C4-2B (cell line): ENCODE measurements at regions not wholly inside any gene's neighbourhood (a gene's known extent, or its start where the extent isn't known, plus 50 kb on each side); places are given as distances from the start of the nearest gene placed in this dataset.

Experiments
- H3K27ac ChIP-seq: fragments of 450-650 bp; 2 replicates; pipeline ENCODE4 v1.5.1; 2017
- CTCF ChIP-seq: fragments of 450-650 bp; conservative IDR thresholded peaks from 2 replicates; pipeline ENCODE4 v1.5.1; 2017; ENCODE audit warnings: mild to moderate bottlenecking
- ZFX ChIP-seq: fragments of 450-650 bp; IDR thresholded peaks from 2 replicates; pipeline ENCODE4 v1.6.1; 2017

DNA sequence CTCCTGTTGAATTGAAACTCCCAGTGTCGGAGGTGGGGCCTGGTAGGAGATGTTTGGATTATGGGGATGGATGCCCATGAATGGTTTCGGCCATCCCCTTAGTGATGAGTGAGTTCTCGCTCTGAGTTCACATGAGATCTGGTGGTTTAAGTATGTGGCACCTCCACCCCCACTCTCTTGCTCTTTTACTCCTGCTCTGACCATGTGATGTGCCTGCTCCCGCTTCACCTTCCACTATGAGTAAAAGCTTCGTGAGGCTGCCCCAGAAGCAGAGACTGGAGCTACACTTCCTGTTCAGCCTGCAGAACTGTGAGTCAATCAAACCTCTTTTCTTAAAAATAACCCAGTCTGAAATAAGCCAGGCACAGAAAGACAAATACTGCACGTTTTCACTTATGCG lies 512.4 kb downstream of the HS3ST4 start:
- no peak overlapping the region for H3K27ac ChIP-seq
- no peak for TF ChIP-seq CTCF
- no peak for TF ChIP-seq ZFX

DNA sequence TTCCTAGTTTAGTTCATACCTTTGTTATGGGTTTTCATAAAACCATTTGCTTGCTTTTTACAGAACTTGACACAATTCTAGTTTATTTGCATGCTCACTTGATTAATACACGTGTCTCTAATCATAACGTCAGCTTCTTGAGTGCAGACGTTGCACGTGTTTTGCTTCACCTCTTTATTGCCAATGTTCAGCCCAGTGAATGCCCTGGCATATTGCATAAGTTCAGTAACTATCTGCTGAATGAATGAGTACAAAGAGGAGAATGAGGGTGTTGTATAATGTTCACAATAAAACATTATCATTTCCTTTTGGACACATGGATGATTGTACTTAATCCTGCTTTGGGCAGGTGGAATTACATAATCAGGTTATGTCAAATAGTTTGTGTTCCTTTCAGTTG lies 519.8 kb downstream of the HS3ST4 start:
- H3K27ac ChIP-seq = no peak overlapping the region
- no peak for TF ChIP-seq ZFX
- TF ChIP-seq CTCF = no peak

DNA sequence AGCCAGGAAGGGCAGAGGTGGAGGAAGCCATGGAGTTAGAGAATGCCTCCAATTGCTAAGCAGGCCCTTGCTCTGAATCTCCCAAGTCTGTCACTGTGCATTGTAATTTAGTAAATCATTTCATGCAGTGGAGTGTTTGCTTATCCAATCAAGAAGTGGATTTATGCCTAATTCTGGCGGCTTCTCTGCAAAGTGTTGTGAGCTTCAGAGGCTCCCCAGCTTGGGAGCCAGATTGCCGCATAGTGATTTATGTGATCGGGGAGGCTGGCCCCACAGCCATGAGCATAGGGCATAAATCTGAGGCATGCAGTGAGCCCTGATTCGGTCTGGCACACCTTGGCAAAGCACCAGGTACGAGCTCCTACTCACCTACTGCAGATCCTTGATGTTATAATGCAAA lies 520.8 kb downstream of the HS3ST4 start:
- TF ChIP-seq ZFX (no peak), CTCF (no peak)
- H3K27ac ChIP-seq = no peak overlapping the region

GRCh38 chr16:26214581-26215174 lies 522.9 kb downstream of the HS3ST4 start:
- no peak for TF ChIP-seq CTCF
- TF ChIP-seq ZFX = no peak
- H3K27ac ChIP-seq = no peak overlapping the region

DNA sequence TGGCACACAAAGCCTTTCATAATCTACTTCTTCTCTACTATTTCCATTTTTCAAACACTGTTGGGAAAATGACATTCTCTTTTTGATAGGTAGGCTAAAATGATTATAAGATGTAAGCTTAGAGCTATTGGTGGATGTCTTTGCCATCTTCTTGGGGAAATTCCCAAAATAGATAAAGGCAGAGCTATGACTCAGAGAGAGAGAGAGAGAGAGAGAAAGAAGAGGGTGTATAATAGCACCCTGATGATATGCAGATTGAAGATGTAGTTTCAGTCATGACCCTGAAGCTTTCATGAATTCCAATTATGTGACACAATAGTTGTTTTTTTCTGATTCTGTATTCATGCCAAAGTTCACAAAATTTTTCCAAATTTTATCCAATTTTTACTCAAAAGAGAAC lies 529.1 kb downstream of the HS3ST4 start:
- no peak for TF ChIP-seq CTCF
- no peak for TF ChIP-seq ZFX
- no peak overlapping the region for H3K27ac ChIP-seq

DNA sequence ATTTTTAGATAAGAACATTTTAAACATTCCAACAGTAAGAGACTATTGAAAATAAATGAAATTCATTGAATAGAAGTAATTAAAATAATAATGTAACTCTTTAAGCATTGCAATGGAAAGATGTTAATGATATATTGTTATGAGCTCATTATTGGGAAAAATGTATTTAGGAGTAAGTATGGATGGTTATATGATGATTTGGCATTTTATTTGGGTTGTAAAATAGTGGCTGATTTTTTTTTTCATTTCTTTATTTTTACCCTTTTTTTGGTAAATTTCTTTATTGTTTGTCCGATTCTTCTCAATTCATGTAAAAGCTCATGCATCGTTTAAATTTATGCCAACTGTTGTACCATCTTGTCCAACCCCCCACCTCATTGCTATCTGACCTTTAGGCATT lies 539.9 kb downstream of the HS3ST4 start:
- TF ChIP-seq ZFX (no peak), CTCF (no peak)
- H3K27ac ChIP-seq = no peak overlapping the region

DNA sequence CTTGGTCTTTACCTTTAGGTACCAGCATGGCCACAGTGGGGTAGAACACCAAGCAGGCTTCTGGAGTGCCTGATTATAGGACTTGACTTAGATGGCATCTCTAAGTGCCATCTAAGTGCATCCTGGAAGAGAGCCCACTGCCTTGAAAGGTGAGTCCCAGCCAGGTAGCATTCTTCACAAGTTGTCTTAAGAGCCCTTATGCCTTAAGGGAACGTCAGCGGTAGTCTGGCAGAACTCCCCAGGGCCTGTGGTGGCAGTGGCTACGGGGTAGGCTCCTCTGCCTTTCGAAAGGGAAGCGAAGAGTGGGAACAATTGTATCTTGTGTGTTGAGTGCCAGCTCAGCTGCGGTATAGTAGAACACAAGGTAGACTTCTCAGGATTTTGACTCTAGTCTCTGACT lies 549.0 kb downstream of the HS3ST4 start:
- TF ChIP-seq CTCF (no peak), ZFX (no peak)
- no peak overlapping the region for H3K27ac ChIP-seq
